H7 (cell line): ENCODE measurements at regions not wholly inside any gene's neighbourhood (a gene's known extent, or its start where the extent isn't known, plus 50 kb on each side); places are given as distances from the start of the nearest gene placed in this dataset.
"Not testable (repeated sequence)": the region's sequence is repeated elsewhere in the genome, so short reads cannot be mapped to it uniquely, and the experiment has no call there.

Experiments
- DNase-seq: peaks from one replicate; pipeline ENCODE4 v3.0.0; 2012
- H3K27me3 ChIP-seq: 2 replicates; pipeline ENCODE4 v1.6.0; 2011; ENCODE audit warnings: mild to moderate bottlenecking, low read length; ENCODE audit not compliant: control insufficient read depth, insufficient read depth
- H3K36me3 ChIP-seq: replicated peaks from 2 replicates; pipeline ENCODE4 v1.5.1; 2011; ENCODE audit warnings: low read length; ENCODE audit not compliant: control insufficient read depth, insufficient read depth
- H3K4me3 ChIP-seq: 2 replicates; pipeline ENCODE4 v1.5.1; 2011; ENCODE audit warnings: low read depth, mild to moderate bottlenecking, control low read depth, low read length, moderate library complexity; ENCODE audit not compliant: insufficient read depth

DNA sequence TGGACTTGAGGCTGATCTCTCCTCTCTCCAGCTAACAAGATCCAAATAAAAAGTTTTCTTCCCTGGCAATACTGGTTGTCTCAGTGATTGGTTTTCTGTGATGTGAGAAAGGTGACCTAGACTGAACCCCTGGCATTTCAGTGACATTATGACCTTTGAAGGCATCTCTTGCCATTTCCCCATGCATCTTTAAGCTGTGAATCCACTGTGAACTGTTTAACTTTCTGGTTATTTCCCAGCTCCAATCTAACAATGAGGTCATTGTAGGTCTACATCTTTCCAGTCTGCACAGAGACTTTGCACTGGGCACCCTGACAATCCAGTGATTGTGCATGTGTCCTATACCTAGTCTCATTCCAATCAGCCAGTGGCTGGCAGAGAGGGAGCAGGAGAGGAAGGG is 155.9 kb upstream of the NUDT4 start:
- Histone ChIP-seq H3K27me3 (no peaks in the 10 kb centered on the region), H3K4me3 (no peak overlapping the region), H3K36me3 (no peaks in the 10 kb centered on the region)
- no peak for DNase-seq

DNA sequence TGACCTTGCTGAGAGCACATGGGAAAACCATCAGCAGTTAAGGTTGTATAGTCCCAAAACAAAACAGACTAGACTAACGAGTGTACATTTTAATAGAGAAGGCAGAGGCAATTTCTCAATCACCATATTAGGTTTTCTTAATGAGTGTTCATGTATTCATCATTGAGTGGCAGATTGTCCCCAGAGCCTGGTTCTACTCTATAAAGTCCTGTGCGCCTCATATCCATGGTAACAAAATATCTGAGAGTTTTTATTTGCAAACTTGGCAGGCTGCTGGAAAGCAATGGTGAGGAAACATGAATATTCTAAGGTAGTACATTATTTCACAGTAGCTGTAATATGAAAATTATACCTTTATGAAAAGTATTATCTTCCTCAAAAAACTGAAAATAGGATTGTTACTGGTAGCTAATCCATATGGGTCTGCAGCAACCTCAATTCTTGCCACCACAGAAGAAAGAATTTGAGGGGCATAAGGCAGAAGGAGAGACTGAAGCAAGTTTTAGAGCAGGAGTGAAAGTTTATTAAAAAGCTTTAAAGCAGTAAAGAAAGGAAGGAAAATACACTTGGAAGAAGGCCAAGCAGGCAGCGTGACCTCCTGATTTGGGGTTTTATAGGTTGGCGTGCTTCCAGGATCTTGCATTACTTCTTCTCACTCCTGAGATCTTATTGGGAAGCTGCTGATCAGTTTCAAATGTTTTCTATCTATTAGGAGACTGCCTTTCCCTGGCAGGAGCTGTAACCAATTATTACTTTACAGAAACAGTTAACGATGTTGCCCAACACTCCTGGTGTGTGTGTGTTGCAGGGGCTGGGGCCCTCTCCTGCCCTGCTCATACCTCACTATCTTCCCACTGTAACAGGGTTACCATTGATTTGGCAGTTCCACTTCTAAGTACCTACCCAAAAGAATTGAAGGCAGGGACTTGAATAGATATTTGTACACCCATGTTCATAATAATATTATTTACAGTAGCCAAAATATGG is 154.0 kb upstream of the NUDT4 start:
- no peaks in the 10 kb centered on the region for H3K27me3 ChIP-seq
- H3K36me3 ChIP-seq = no peaks in the 10 kb centered on the region
- no peak for DNase-seq
- H3K4me3 ChIP-seq = no peak overlapping the region

DNA sequence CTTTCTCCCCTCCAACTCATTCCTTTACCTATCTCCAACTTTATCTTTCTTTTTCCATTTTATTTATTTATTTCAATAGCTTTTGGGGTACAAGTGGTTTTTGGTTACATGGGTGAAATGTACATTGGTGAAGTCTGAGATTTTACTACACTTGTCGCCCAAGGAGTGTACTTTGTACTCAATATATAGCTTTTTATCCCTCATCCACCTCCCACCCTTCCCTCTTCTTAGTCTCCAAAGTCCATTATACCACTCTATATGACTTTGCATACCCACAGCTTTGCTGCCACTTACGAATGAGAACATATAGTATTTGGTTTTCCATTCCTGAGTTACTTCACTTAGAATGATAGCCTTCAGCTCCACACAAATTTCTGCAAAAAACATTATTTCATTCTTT is 152.6 kb upstream of the NUDT4 start:
- H3K27me3 ChIP-seq = no peaks in the 10 kb centered on the region
- no peaks in the 10 kb centered on the region for H3K36me3 ChIP-seq
- no peak overlapping the region for H3K4me3 ChIP-seq
- no peak for DNase-seq

DNA sequence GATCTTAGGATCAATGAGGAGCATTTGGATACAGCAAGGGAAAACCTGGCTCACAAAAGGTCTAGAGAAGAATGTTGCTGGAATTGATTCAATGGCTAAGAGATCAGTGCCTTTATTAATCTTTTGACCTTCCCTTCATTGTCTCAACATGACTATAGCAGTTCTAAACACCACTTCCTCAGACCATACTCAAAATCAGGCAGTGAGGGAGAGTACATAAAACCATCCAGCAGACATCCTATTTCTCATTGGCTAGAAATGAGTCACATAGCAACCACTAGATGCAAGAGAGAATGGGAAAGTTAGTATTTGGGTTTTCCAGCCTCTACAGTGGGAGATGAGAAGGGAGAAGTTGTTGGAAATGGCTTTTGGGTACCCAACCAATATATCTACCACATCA is 151.4 kb upstream of the NUDT4 start:
- Histone ChIP-seq H3K27me3 (no peaks in the 10 kb centered on the region), H3K4me3 (no peak overlapping the region), H3K36me3 (no peaks in the 10 kb centered on the region)
- no peak for DNase-seq

DNA sequence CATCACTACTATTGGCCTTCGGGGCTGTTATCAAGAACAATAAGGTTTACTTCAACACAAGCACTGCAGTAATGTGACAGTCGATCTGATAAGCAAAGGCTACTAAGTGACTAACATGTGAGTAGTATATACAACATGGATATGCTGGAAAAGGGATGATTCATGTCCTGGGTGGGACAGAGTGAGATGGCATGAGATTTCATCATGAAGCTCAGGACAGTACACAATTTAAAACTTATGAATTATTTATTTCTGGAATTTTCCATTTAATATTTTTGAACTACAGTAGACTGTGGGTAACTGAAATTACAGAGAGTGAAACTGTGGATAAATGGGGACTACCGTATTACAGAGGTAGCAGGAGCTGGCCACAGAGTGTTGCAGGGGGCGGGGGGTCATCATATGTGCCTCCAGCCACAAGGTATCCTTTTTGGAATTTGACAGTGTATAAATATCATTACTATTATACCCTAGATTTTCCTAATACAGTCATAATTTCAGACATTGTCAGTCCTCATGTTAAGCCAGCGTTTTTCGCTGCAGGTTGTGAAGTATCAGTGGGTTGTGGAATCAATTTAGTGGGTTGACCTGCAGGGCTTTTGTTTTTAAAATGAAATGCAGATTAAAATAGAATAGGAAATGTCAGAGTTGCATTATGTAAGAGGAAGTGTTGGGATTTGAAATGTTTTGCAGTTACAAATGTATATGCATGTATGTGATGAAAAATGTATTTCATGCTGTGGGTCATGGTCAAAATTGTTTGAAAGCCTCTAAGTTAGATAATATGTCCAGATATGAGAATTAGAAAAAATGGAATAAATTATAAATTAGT is 148.0 kb upstream of the NUDT4 start:
- Histone ChIP-seq H3K27me3 (no peaks in the 10 kb centered on the region), H3K4me3 (no peak overlapping the region), H3K36me3 (no peaks in the 10 kb centered on the region)
- DNase-seq = no peak

DNA sequence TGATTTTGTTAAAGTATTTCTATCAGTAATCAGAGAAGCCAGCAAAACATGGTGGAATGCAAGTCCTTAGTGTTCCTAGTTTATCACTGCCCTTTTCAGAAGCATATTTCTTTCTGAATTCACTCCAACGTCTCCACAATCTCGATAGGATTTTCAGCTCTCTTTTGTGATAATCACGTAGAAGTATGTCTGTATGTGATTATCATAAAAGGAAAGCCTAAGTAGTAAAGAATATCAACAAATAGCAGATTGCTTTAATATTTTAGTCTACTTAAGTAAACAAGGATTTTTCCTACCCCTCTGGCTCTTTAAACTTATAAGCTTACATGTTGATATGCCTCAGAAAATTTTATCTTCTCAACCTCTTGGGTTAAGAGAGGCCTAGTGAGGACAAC is 147.4 kb upstream of the NUDT4 start:
- Histone ChIP-seq H3K4me3 (no peak overlapping the region), H3K27me3 (no peaks in the 10 kb centered on the region), H3K36me3 (no peaks in the 10 kb centered on the region)
- no peak for DNase-seq

DNA sequence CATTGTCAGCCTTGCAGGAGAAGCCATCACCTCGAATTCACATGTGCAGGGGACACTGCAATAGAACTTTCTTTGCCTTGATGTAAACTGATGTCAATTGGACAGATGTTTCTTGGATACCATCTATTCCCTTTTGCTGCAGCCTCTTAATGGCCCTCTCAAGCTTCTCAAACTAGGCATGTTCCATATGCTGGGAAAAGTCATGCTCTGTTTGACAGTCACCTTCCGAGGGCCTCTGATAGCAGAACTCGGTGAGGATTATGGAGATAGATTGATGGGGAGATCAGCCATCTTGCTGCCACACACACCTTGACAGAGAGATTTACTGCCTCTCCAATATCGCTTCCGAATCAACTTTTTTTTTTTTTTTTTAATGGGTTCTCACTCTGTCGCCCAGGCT is 145.8 kb upstream of the NUDT4 start:
- no peaks in the 10 kb centered on the region for H3K27me3 ChIP-seq
- H3K4me3 ChIP-seq = no peak overlapping the region
- DNase-seq = no peak
- no peaks in the 10 kb centered on the region for H3K36me3 ChIP-seq

DNA sequence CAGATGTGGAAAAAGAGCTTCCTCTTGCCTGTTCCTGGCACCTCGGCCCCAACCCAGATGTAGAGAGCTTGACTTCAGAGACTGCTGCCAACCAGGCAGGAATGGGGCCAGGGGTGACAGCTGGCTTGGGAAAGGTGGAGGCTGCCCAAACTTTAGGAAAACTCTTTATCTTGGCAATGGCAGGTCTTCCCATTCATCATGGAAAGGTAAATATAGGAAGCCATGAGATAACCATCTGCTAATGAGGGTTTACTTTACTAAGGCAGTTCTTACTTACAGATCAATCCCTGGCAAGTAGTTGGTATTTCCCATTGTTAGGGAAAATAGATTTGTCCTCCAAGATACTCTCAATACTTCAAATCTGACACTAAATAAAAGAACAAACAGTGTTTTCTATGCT is 143.1 kb upstream of the NUDT4 start:
- H3K36me3 ChIP-seq = no peaks in the 10 kb centered on the region
- no peaks in the 10 kb centered on the region for H3K27me3 ChIP-seq
- no peak for DNase-seq
- no peak overlapping the region for H3K4me3 ChIP-seq

DNA sequence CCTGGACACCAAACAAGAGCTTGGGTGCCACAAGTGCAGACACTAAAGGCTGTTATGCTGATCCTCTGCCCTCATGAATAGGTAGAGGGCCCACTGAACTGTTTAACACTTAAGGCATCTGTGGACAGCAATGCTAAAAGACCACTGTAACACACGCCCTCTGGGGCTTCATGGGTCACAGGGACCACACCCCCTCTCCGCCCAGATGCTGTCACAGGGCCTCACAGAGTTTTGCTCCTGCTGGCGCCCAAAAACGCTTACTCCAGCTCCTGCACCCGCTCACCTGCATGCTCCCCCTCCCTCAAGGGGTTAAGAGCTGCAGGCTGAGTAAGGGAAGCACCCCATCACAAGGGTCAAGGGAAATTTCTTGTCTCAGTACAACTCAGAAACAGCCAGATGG is 141.8 kb upstream of the NUDT4 start:
- no peak for DNase-seq
- Histone ChIP-seq H3K27me3 (no peaks in the 10 kb centered on the region), H3K36me3 (no peaks in the 10 kb centered on the region), H3K4me3 (no peak overlapping the region)

DNA sequence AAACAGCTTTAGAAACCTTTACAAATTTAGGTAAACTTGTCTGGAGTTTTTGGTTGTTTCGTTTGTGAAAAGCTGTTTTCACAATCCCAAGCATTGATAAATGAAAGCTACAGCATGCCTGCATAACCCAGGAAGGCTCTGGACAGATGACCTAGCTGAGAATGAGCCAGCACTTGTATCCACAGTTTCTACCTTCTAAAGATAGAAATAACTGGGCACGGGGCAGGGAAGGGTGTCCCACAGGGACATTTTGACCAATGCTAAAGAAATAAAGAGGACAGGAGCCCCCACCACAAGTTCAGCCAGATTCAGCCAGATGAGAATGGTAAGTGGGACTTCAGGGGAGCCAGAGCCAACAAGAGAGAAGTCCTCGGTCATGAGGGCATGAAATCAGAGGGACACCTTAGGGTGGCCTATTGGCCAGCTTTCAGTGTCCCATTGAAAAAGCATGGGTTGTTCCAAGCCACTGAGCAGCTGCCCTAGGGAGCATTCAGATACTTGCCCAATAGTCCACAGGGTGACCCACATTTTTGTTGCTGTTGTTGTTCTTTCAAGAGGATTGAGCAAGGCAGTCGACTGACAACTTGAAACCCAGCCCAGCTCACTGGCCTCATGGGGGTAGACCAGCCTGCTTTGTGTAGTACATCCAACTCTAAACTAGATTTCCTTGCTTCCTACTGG is 140.3 kb upstream of the NUDT4 start:
- no peak overlapping the region for H3K4me3 ChIP-seq
- H3K36me3 ChIP-seq = no peaks in the 10 kb centered on the region
- DNase-seq = no peak
- no peaks in the 10 kb centered on the region for H3K27me3 ChIP-seq

DNA sequence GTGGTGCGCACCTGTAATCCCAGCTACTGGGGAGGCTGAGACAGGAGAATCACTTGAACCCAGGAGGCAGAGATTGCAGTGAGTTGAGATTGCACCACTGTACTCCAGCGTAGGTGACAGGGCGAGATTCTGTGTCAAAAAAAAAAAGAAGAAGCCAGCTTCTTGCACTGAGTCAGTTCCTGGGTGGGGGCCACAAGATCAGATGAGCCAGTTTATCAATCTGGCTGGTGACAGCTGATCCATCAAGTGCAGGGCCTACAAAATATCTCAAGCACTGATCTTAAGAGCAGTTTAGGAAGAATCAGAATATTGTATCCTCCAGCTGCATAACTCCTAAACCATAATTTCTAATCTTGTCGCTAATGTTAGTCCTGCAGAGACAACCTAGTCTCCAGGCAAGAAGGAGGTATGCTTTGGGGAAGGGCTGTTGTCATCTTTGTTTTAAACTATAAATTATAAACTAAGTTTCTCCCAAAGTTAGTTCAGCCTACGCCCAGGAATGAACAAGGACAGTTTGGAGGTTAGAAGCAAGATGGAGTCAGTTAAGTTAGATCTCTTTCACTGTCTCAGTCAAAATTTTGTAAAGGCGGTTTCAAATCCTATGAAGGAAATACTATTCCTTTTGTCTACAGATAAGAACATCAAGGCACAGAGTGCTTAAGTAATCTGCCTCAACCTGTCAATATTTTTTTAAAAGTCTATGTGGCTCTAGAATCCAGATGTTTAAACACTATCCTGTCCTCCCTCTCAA is 139.0 kb upstream of the NUDT4 start:
- not testable (repeated sequence) for H3K36me3 ChIP-seq, DNase-seq, H3K4me3 ChIP-seq, H3K27me3 ChIP-seq

DNA sequence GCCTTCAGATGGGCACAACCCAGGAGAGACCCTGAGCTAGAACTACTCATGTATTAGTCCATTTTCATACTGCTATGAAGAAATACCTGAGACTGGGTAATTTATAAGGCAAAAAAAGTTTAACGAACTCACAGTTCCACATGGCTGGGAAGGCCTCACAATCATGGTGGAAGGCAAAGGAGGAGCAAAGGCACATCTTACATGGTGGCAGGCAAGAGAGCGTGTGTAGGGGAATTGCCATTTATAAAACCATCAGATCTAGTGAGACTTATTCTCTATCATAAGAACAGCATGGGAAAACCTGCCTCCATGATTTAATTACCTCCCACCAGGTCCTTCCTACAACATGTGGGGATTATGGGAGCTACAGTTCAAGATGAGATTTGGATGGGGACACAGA is 137.9 kb upstream of the NUDT4 start:
- not testable (repeated sequence) for H3K27me3 ChIP-seq, H3K36me3 ChIP-seq, DNase-seq, H3K4me3 ChIP-seq

DNA sequence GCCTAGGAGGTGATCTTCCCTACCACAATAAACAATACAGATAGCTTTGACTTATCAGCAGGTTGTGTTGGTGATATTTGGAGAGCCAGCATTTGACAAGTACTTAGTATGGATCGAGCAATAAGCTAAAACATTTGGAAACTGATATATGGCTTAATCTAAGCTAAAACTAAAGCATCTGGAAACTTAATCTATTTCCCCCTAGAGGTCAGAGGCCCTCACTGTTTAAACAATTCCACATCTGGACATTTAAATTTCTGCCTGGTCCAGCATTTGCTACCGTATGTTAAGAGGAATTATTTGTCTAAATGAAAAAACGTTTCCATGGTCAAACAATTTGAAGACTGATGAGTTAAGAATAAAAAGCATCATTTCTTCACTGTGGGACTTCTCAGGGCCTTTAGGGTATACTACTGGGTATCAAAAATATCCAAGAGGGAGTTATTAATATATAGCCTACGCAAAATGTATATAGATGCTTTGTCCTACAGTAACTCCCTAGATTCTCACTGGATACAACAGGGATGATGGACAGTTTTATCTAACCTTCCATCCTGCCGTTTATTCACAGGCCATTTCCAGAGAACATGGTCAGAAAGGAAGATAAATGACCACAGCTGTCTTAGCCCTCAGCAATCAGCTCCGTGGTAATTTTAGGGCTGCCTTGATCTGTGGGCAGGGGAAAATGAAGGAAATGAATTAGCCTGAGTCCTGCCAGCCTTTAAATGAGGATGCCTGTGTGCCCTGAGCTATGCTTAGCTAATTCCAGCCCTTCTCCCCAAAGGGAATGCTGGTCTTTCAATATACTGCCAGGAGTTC is 135.4 kb upstream of the NUDT4 start:
- Histone ChIP-seq H3K27me3 (no peaks in the 10 kb centered on the region; the same call in 1 of the 2 replicates), H3K4me3 (no peak overlapping the region), H3K36me3 (no peaks in the 10 kb centered on the region)
- DNase-seq = no peak
